ENCODE measurements at regions not wholly inside any gene's neighbourhood (a gene's known extent, or its start where the extent isn't known, plus 50 kb on each side); places are given as distances from the start of the nearest gene placed in this dataset.
A peak's percentile ranks its signal among the peaks of the same experiment; 100 is the strongest.

GRCh38 chr6:14540810-14541540 is 423.4 kb downstream of the CD83 start:
- no peak overlapping the region for H3K9ac ChIP-seq
- H3K27ac ChIP-seq (ENCODE audit: low read depth in 2 of 2, low read length in 1 of 2), result no peak overlapping the region
- no peaks in the 10 kb centered on the region for H3K27me3 ChIP-seq (ENCODE audit: insufficient read depth)
- POLR2A ChIA-PET, result no interaction called here
- H3K9me2 ChIP-seq, result no peaks in the 10 kb centered on the region
- H3K79me2 ChIP-seq (ENCODE audit: insufficient read depth), result no peaks in the 10 kb centered on the region
- no peaks in the 10 kb centered on the region; a peak in 1 of 4 replicates for H3K4me1 ChIP-seq (ENCODE audit: control insufficient read depth in 1 of 2, insufficient read depth in 2 of 2, low read depth in 1 of 2, low read length in 1 of 2)
- no peak overlapping the region for H3K4me3 ChIP-seq (ENCODE audit: low read depth in 2 of 2, low read length in 1 of 2)
- no peak overlapping the region for H2AFZ ChIP-seq (ENCODE audit: low read depth)
- no peaks in the 10 kb centered on the region for H3F3A ChIP-seq (replicated peaks; ENCODE audit: insufficient read depth)
- CTCF ChIA-PET, result interaction anchor here (0.6 to 0.9 kb wide), 3 partner anchors 65 to 850 kb away, joined by 3 read pairs; no protein-coding TSS in a partner anchor
- DNase-seq, result peak; percentile 19
- no peaks in the 10 kb centered on the region for H4K20me1 ChIP-seq (ENCODE audit: insufficient read depth)
- TF ChIP-seq RFX5 (IDR thresholded peaks at IDR 0.05; ENCODE audit: low read length) (no peak), GATA2 (CRISPR knock-in tag; IDR thresholded peaks at IDR 0.05) (no peak), FOSL2 (IDR thresholded peaks at IDR 0.05; ENCODE audit: borderline replicate concordance, low read depth) (no peak)
- H3K4me2 ChIP-seq, result no peak overlapping the region
- no peaks in the 10 kb centered on the region for H3K9me3 ChIP-seq
- no peaks in the 10 kb centered on the region for H3K36me3 ChIP-seq (replicated peaks in 1 of 2; ENCODE audit: control insufficient read depth in 1 of 2, insufficient read depth in 2 of 2, low read length in 1 of 2)
- WGBS (ENCODE audit: low lambda C conversion rate), result 38% methylated on average over 11 of the region's 11 CpGs

DNA sequence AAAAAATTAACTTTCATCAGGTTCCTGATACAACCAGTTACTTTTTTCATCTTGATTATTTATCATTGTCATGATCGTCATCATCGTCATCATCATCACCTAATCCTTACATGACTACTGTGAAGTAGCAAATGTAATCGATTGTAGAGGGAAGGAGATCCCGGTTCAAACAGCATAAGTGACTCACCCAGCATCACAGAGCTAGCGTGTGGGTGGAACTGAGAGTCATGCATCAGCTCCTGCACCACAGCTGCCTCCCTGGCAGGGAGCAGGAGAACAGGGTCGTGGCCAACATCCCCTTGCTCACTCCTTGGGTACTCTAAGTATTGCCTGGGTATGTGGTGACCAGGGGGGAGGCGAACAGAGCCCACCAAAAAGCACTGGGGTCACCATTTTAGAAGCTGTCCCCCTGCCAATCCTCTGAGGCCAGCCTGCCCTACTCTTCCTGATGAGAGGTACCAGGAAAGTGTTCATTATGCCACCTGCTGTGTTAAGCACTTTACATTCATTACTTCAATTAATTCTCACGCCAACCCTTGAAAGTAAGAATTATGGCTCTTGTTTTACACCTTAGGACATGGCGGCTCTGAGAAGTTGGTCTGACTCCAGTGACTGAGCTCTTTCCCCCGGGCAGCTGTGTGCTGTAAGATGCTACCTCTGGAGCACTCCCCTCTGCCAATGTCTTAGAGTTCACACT is 425.2 kb downstream of the CD83 start:
- H3K27ac ChIP-seq (ENCODE audit: low read depth in 2 of 2, low read length in 1 of 2), result no peak overlapping the region
- no peak overlapping the region for H2AFZ ChIP-seq (ENCODE audit: low read depth)
- CTCF ChIA-PET, result interaction anchor here (1.2 kb wide), 1 partner anchor 17 kb away, joined by 3 read pairs; no protein-coding TSS in a partner anchor
- H3K4me2 ChIP-seq, result no peak overlapping the region
- TF ChIP-seq, protein P1, sequence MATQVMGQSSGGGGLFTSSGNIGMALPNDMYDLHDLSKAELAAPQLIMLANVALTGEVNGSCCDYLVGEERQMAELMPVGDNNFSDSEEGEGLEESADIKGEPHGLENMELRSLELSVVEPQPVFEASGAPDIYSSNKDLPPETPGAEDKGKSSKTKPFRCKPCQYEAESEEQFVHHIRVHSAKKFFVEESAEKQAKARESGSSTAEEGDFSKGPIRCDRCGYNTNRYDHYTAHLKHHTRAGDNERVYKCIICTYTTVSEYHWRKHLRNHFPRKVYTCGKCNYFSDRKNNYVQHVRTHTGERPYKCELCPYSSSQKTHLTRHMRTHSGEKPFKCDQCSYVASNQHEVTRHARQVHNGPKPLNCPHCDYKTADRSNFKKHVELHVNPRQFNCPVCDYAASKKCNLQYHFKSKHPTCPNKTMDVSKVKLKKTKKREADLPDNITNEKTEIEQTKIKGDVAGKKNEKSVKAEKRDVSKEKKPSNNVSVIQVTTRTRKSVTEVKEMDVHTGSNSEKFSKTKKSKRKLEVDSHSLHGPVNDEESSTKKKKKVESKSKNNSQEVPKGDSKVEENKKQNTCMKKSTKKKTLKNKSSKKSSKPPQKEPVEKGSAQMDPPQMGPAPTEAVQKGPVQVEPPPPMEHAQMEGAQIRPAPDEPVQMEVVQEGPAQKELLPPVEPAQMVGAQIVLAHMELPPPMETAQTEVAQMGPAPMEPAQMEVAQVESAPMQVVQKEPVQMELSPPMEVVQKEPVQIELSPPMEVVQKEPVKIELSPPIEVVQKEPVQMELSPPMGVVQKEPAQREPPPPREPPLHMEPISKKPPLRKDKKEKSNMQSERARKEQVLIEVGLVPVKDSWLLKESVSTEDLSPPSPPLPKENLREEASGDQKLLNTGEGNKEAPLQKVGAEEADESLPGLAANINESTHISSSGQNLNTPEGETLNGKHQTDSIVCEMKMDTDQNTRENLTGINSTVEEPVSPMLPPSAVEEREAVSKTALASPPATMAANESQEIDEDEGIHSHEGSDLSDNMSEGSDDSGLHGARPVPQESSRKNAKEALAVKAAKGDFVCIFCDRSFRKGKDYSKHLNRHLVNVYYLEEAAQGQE (IDR thresholded peaks at IDR 0.05; ENCODE audit: low read depth, low read length), result no peak
- TF ChIP-seq MAX (IDR thresholded peaks at IDR 0.05; ENCODE audit: low read depth) (no peak), CHD2 (IDR thresholded peaks at IDR 0.05; ENCODE audit: low read length, partially characterized antibody) (no peak), FOSL2 (IDR thresholded peaks at IDR 0.05; ENCODE audit: borderline replicate concordance, low read depth) (no peak), TEAD4 (IDR thresholded peaks at IDR 0.05; ENCODE audit: borderline replicate concordance, insufficient read depth) (no peak), SMC3 (IDR thresholded peaks at IDR 0.05; ENCODE audit: low read depth, low read length) (no peak), RCOR1 (IDR thresholded peaks at IDR 0.05; ENCODE audit: low read length) (no peak), MEF2A (IDR thresholded peaks at IDR 0.05; ENCODE audit: borderline replicate concordance, low read depth) (no peak), RAD21 (IDR thresholded peaks at IDR 0.05; ENCODE audit: low read length) (no peak), YY1 (IDR thresholded peaks at IDR 0.05; ENCODE audit: low read depth) (no peak), TCF12 (IDR thresholded peaks at IDR 0.05) (no peak), MXI1 (IDR thresholded peaks at IDR 0.05; ENCODE audit: low read depth, low read length) (no peak)
- TF ChIP-seq, protein P2, sequence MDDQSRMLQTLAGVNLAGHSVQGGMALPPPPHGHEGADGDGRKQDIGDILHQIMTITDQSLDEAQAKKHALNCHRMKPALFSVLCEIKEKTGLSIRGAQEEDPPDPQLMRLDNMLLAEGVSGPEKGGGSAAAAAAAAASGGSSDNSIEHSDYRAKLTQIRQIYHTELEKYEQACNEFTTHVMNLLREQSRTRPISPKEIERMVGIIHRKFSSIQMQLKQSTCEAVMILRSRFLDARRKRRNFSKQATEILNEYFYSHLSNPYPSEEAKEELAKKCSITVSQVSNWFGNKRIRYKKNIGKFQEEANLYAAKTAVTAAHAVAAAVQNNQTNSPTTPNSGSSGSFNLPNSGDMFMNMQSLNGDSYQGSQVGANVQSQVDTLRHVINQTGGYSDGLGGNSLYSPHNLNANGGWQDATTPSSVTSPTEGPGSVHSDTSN (IDR thresholded peaks at IDR 0.05), result no peak
- TF ChIP-seq, protein P3, sequence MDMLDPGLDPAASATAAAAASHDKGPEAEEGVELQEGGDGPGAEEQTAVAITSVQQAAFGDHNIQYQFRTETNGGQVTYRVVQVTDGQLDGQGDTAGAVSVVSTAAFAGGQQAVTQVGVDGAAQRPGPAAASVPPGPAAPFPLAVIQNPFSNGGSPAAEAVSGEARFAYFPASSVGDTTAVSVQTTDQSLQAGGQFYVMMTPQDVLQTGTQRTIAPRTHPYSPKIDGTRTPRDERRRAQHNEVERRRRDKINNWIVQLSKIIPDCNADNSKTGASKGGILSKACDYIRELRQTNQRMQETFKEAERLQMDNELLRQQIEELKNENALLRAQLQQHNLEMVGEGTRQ (IDR thresholded peaks at IDR 0.05; ENCODE audit: borderline replicate concordance, low read depth, low read length), result no peak
- H3K9me2 ChIP-seq, result no peaks in the 10 kb centered on the region
- H3K4me1 ChIP-seq (ENCODE audit: control insufficient read depth in 1 of 2, insufficient read depth in 2 of 2, low read depth in 1 of 2, low read length in 1 of 2), result no peaks in the 10 kb centered on the region; a peak in 1 of 4 replicates
- H3K79me2 ChIP-seq (ENCODE audit: insufficient read depth), result no peaks in the 10 kb centered on the region
- 49% methylated on average over 10 of the region's 10 CpGs for WGBS (ENCODE audit: low lambda C conversion rate)
- no peak overlapping the region for H3K9ac ChIP-seq
- no peaks in the 10 kb centered on the region for H3F3A ChIP-seq (replicated peaks; ENCODE audit: insufficient read depth)
- no peaks in the 10 kb centered on the region for H4K20me1 ChIP-seq (ENCODE audit: insufficient read depth)
- no peak overlapping the region for H3K4me3 ChIP-seq (ENCODE audit: low read depth in 2 of 2, low read length in 1 of 2)
- no peak for DNase-seq
- POLR2A ChIA-PET, result no interaction called here
- no peaks in the 10 kb centered on the region for H3K9me3 ChIP-seq
- H3K36me3 ChIP-seq (replicated peaks in 1 of 2; ENCODE audit: control insufficient read depth in 1 of 2, insufficient read depth in 2 of 2, low read length in 1 of 2), result no peaks in the 10 kb centered on the region
- no peaks in the 10 kb centered on the region for H3K27me3 ChIP-seq (ENCODE audit: insufficient read depth)

Measured in SK-N-SH (cell line).